ENCODE measurements at regions not wholly inside any gene's neighbourhood (a gene's known extent, or its start where the extent isn't known, plus 50 kb on each side); places are given as distances from the start of the nearest gene placed in this dataset.

DNA sequence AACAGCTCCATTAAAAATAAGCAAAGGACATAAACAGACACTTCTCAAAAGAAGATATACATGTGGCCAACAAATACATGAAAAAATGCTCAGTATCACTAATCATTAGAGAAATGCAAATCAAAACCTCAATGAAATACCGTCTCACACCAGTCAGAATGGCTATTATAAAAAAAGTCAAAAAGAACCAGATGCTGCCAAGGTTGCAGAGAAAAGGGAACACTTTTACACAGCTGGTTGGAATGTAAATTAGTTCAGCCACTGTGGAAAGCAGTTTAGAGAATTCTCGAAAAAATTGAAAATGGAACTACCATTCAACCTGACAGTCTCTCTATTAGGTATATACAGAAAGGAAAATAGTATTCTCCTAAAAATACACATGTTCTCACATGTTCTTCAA lies 102.4 kb upstream of the FIBIN start:
- CTCF ChIA-PET (ENCODE audit: low intra/inter-chr PET ratio), result no interaction called here
- ATAC-seq, result no peak
- TF ChIP-seq TCF7L2 (IDR thresholded peaks at IDR 0.05; ENCODE audit: low read depth, low read length), result no peak
- no peak for TF ChIP-seq HIVEP1 (CRISPR knock-in tag; IDR thresholded peaks at IDR 0.05)
- TF ChIP-seq AFF4 (CRISPR knock-in tag; IDR thresholded peaks at IDR 0.05), result no peak
- TF ChIP-seq ZNF76 (CRISPR knock-in tag; IDR thresholded peaks at IDR 0.05; ENCODE audit: borderline replicate concordance), result no peak
- TF ChIP-seq, protein P1, sequence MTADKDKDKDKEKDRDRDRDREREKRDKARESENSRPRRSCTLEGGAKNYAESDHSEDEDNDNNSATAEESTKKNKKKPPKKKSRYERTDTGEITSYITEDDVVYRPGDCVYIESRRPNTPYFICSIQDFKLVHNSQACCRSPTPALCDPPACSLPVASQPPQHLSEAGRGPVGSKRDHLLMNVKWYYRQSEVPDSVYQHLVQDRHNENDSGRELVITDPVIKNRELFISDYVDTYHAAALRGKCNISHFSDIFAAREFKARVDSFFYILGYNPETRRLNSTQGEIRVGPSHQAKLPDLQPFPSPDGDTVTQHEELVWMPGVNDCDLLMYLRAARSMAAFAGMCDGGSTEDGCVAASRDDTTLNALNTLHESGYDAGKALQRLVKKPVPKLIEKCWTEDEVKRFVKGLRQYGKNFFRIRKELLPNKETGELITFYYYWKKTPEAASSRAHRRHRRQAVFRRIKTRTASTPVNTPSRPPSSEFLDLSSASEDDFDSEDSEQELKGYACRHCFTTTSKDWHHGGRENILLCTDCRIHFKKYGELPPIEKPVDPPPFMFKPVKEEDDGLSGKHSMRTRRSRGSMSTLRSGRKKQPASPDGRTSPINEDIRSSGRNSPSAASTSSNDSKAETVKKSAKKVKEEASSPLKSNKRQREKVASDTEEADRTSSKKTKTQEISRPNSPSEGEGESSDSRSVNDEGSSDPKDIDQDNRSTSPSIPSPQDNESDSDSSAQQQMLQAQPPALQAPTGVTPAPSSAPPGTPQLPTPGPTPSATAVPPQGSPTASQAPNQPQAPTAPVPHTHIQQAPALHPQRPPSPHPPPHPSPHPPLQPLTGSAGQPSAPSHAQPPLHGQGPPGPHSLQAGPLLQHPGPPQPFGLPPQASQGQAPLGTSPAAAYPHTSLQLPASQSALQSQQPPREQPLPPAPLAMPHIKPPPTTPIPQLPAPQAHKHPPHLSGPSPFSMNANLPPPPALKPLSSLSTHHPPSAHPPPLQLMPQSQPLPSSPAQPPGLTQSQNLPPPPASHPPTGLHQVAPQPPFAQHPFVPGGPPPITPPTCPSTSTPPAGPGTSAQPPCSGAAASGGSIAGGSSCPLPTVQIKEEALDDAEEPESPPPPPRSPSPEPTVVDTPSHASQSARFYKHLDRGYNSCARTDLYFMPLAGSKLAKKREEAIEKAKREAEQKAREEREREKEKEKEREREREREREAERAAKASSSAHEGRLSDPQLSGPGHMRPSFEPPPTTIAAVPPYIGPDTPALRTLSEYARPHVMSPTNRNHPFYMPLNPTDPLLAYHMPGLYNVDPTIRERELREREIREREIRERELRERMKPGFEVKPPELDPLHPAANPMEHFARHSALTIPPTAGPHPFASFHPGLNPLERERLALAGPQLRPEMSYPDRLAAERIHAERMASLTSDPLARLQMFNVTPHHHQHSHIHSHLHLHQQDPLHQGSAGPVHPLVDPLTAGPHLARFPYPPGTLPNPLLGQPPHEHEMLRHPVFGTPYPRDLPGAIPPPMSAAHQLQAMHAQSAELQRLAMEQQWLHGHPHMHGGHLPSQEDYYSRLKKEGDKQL (CRISPR knock-in tag; IDR thresholded peaks at IDR 0.05; ENCODE audit: borderline replicate concordance), result no peak
- no peak for TF ChIP-seq HNRNPK (IDR thresholded peaks at IDR 0.05; ENCODE audit: low read depth, low read length, poor library complexity, severe bottlenecking)
- no peak for TF ChIP-seq ETV5 (CRISPR knock-in tag; IDR thresholded peaks at IDR 0.05; ENCODE audit: low read depth)
- no peak for TF ChIP-seq RB1 (IDR thresholded peaks at IDR 0.05; ENCODE audit: low read depth)
- TF ChIP-seq TAF7 (tag; IDR thresholded peaks at IDR 0.05), result no peak
- no peak for TF ChIP-seq MECOM (CRISPR knock-in tag; IDR thresholded peaks at IDR 0.05)
- TF ChIP-seq TOE1 (IDR thresholded peaks at IDR 0.05; ENCODE audit: borderline replicate concordance), result no peak
- no peak for TF ChIP-seq TOE1 (CRISPR knock-in tag; IDR thresholded peaks at IDR 0.05; ENCODE audit: borderline replicate concordance, low read depth)
- no peak for TF ChIP-seq TBL1XR1 (IDR thresholded peaks at IDR 0.05; ENCODE audit: low read length in 2 of 2)

More for the DNA sequence above, 102.4 kb upstream of the FIBIN start:
- DNase-seq (ENCODE audit: extremely low read depth in 1 of 4, low spot score in 3 of 4) (no peak), FAIRE-seq (no peak)
- Histone ChIP-seq H3K9ac (ENCODE audit: insufficient read depth in 1 of 2, low read depth in 2 of 2, low read length in 2 of 2) (no peak overlapping the region), H3K9me1 (ENCODE audit: control insufficient read depth, insufficient read depth, low read length) (no peaks in the 10 kb centered on the region), H3K4me3 (no peak overlapping the region), H3K4me1 (replicated peaks in 1 of 2; ENCODE audit: control insufficient read depth in 2 of 2, insufficient read depth in 2 of 2, low read length in 2 of 2) (no peaks in the 10 kb centered on the region), H3K27me3 (ENCODE audit: control insufficient read depth in 2 of 2, insufficient read depth in 2 of 2, low read length in 2 of 2) (no peaks in the 10 kb centered on the region), H3K79me2 (ENCODE audit: control insufficient read depth, insufficient read depth, low read length) (no peaks in the 10 kb centered on the region), H2AFZ (ENCODE audit: low read depth, low read length) (no peak overlapping the region), H3K36me3 (ENCODE audit: control insufficient read depth, insufficient read depth, low read length) (no peaks in the 10 kb centered on the region), H3K9me3 (replicated peaks; ENCODE audit: control insufficient read depth, insufficient read depth, low read depth, low read length) (no peaks in the 10 kb centered on the region), H3K27ac (ENCODE audit: extremely low read depth, low read depth, low read length) (no peak overlapping the region), H3K4me2 (ENCODE audit: insufficient read depth, low read length) (no peak overlapping the region), H4K20me1 (replicated peaks; ENCODE audit: control insufficient read depth, insufficient read depth, low read length) (no peaks in the 10 kb centered on the region)
- 0% methylated on average over 2 of the region's 2 CpGs for WGBS (ENCODE audit: insufficient coverage, low coverage, missing lambda C conversion rate)
- no TSS peak for BruUV-seq (replicated peaks)
- intact Hi-C loops (cut with micrococcal nuclease) (no loop called here), in situ Hi-C loops (cut with MboI) (no loop called here)
- POLR2A ChIA-PET, result no interaction called here

Data from K562 (cell line).